Activated naive CD8-positive, alpha-beta T cell treated with anti-CD3 and anti-CD28 coated beads, Interleukin-2, amount 50 U/mL, for 16 hours (primary cell): ENCODE measurements at regions not wholly inside any gene's neighbourhood (a gene's known extent, or its start where the extent isn't known, plus 50 kb on each side); places are given as distances from the start of the nearest gene placed in this dataset.

Experiments
- DNase-seq: peaks from one replicate; pipeline ENCODE4 v3.0.0-alpha.2; 2020; ENCODE audit warnings: low read depth, low spot score

- no peak for DNase-seq
Observed at GRCh38 chr9:126240835-126241234, 85.8 kb upstream of the MVB12B start.

- no peak for DNase-seq
Observed at GRCh38 chr9:126248680-126249079, 77.9 kb upstream of the MVB12B start.

- DNase-seq, result no peak
Observed at GRCh38 chr9:126261584-126262356, 64.9 kb upstream of the MVB12B start.

- no peak for DNase-seq
Observed at GRCh38 chr9:126262738-126263137, 63.9 kb upstream of the MVB12B start.

GRCh38 chr9:126270556-126270955 is 56.1 kb upstream of the MVB12B start:
- no peak for DNase-seq

- no peak for DNase-seq
Observed at GRCh38 chr9:126275386-126276001, 51.1 kb upstream of the MVB12B start.

- no peak for DNase-seq
Observed at GRCh38 chr9:126276056-126276728, 50.4 kb upstream of the MVB12B start.
